Activated T-cell treated with anti-CD3 and anti-CD28 coated beads for 24 hours (primary cell): ENCODE measurements at regions not wholly inside any gene's neighbourhood (a gene's known extent, or its start where the extent isn't known, plus 50 kb on each side); places are given as distances from the start of the nearest gene placed in this dataset.

Source experiments
- DNase-seq: peaks from one replicate; pipeline ENCODE4 v3.0.0-alpha.2; 2020; ENCODE audit warnings: low read depth

DNA sequence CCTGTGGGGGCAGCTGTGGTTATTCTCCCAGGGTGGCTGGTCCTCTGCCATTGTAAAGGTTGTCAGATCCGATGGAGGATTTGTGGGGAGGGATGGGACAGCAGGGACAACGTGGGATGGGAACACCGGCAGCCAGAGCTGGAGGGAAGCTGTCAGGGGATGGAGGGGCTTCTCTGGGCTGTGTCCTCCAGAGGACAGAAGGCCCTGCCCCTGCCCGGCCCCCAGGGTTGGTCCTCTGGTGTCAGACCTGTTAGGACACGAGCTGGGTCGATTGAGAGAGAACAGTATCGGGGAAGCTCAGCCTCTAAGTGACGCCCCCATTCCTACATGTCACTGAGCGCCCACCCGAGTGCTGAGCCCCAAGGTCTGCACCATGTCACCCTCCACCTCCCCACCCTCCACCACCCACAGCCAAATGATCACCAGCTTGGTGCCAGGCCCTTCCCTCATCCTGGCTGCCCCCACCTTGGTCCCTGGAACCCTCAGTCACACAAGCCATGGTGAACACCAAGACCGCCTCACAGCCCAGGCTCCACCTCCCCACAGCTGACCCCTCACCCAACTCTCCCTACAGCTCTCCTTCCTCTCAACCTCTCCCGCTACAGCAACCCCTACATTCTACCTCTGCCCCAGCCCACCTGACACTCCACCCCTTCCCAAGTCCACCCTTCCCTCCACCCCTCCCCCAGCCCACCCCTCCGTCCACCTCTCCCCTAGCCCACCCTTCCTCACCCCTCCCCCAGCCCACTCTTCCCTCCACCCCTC lies 244.4 kb downstream of the MATN1 start:
- DNase-seq: no peak

DNA sequence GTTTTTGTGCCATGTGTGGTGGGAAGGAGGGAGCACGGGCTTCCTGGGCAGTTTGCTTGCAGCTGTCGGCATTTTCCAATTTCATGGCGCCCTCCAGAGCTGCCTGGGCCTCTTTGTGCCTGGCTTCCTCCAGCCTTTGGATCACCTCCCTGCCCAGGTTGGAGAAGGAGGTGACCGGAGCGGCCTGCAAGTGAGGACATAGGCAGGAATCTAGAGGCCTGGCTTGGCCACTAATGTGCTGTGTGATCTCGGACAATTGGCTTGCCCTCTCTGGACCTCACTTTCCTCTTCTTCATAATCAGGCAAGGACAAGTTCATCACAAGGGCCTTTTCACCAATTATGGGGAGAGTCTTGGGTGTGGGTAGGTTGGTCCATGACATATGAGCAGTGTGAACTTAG lies 245.1 kb downstream of the MATN1 start:
- DNase-seq: no peak

DNA sequence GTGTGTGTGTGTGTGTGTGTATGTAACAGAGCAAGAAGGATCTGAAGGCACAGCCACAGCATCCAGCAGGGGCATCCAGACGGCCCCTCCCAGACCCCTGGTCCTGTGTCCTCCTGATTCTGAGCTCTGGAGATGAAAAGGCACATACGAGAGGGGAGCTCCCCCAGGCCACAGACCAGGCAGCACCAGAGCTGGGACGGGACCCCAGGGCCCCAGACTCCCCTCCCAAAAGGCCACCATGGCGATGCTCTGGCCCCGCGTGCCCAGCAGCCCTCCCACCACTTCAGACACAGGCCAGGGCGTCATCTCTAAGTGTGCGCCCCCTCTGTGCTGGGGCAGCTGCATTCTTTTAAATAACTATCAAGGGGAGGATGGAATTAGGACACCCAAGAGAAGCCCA lies 245.8 kb downstream of the MATN1 start:
- DNase-seq: no peak

DNA sequence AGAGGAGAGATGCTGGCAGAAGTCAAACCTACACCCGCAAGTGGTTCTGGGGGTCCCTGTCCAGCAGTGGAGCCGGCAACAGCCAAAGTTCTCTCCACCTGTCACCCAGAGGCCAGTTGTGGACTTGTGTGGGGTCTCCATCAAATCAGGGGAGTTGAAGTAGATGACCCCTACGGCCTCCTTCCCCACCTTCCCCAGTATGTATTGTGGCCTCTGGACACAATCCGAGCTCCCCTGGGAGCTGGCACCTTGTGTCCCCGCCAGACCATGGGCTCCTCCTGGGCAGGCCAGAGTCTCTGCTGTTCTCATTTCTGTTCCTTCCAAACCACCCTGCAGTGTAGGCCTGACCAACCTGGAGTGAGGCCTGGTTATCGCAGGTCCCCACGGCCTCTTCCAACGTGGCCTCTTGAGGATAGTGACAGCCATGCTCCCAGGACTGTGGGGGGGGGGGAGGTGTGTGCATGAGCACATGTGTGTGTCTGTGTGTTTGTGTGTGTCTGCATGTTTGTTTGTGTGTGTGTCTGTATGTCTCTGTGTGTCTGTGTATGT lies 246.4 kb downstream of the MATN1 start:
- DNase-seq: no peak

DNA sequence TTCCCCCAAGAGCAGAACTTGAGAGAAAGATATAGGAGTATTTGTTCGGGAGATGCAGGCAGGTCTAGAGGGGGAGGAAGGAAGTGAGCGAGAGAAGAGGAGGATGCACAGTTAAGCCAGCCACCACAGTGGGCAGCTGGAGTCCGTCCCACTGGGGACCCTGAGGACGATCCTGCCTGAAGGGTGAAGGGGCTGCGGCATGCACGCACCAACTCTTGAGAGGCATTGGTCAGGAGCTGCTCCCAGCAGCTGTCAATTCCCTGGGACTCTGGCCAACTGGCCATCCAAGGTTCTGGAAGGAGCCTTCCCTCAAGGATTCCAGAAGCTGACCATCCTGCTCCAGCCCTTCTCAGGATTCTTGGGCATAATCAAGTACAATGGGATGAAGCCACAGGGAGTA lies 246.9 kb downstream of the MATN1 start:
- DNase-seq: no peak

DNA sequence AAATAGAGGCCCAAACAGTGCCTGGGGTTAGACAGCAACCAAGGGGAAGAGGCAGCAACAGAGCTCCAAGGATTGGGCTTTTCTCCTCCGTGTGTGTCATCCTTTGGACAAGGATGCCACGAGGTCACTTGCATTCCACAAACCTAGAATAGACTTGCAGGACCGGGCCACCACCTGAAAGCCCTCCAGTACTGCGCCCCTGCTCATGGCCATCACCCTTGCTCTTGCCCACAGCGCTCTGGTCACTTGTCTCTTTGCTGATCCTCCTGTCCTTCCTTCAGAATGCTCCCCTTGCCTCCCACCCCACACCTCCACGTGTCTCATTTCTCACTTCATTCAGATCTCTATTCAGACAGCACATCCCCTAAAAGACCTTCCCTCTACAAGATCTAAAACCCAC lies 247.4 kb downstream of the MATN1 start:
- DNase-seq: no peak

DNA sequence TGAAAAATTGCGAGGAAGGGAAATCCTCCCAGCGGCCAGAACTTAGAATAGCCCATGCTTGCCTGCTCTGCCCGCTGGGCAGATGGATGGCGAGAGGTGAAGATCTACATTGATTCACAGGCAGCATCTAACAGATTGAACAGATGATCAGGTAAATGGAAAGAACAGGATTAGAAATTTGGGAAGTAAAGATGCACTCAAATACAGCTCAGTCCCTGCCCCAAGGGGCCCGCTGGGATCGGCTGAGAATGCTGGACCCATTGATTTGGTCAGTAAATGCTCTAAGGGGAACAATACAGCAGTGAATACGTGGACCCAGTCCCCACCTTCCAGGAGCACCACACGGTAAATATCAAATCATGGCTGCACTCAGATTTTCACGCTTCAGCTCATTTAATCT lies 248.2 kb downstream of the MATN1 start:
- DNase-seq: no peak

DNA sequence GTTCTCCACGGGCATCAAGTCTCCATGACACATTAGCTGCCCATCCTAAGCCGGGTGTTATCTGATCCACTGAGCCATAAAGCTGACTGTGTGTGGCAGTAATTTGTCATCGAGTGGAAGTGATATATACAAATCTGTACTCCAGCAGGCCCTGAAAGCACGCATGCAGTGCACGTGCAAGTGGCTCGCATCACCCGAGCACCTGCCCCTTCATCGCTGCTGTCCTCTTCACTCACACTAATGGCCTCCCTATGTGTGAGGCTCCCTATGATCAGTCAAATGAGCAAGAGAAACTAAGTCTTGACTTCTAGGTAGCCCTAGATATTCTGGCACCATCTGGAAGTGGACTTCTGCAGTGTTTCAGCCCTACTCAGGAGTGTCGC lies 248.6 kb downstream of the MATN1 start:
- no peak for DNase-seq

DNA sequence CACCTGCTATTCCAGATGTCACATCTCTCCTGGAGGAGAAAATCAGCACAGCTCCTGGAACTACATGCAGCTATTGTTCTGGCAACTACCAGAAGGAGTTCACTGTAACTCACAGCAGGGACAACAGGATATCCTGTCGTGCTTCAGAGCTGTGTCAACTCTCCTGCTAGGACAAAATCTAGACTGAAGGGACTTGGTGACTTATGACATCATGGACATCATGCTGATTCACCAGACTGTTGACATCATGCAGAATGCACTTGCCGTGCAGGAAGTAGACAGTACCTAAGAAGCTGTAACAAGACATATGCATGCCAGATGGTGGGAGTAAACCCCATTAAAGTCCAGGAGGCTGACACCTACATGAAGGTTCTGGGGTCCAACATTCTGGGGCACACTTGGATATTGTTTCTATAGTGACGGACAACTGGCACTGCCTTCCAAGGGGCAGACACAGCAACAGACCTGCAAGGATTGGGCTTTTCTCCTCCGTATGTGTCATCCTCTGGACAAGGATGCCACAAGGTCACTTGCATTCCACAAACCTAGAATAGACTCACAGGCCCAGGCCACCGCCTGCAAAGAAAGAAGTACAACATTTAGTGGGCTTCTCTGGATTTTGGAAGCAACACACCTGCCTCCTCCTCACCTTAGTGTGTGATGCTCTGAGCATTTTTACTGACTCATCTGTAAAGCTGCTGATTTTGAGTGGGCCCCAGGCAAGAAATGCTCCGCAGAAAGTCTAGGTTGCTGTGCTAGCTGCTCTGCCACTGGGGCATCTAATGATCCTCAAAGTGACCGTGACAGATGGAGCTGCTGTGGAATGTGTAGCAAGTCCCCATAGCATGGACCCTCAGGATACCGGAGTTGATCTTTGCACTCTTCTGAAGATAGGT lies 249.2 kb downstream of the MATN1 start:
- DNase-seq: no peak

DNA sequence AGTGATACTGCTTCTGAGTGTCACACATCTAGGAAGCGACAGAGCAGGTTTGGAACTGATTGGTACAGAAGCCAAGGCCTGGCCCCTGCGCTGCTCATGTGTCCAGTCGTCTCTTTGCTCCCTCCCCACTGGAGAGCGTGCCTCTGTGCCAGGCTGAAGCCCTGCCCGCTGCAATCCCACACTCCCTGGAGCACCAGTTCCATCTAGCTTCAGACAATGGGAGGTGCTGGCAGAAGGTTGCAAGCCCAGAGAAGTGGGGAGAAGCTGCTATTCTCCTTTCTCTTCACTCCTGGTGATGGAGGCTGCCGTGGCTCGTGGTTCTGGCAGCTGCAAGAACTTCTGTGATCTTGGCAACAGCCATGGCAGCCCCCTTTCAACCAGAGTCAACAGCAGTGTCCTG lies 250.9 kb downstream of the MATN1 start:
- no peak for DNase-seq

DNA sequence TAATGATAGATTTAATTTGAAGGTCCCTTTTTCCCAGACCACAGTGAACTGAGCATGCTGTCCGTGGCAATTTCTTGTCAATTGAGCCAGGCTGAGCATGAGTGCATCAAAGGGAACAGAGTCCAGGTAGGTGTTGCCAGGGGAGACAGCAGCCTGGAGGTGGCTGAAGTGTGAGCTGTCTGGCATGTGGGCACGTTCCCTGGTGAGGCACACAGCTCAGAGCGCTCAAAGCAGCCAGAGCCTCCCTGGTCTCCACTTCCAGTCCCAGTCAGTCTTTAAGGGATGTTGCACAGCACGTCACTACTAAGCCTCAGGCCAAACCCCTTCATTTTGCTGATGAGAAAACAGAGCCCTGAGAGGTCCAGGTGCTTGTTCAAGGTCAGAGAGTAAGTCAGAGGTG lies 251.4 kb downstream of the MATN1 start:
- no peak for DNase-seq

DNA sequence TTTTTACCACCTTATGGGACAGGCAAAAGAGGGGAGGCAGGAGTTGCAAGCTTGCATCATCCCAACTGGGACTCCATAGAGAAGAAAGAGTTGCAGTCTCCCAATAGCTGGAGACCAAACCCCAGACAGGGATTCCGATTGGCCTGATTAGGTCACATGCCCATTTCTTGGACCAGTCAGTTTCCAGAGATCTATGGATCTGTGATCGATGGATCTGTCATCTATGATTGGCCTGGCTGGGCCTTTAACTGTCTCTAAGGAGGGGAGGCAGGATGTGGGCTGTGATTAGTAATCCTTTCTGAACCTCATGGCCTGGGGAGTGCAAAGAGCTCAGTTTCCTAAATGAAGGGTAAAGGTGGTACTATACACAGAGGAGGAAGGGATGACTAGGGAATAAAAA lies 252.1 kb downstream of the MATN1 start:
- no peak for DNase-seq

DNA sequence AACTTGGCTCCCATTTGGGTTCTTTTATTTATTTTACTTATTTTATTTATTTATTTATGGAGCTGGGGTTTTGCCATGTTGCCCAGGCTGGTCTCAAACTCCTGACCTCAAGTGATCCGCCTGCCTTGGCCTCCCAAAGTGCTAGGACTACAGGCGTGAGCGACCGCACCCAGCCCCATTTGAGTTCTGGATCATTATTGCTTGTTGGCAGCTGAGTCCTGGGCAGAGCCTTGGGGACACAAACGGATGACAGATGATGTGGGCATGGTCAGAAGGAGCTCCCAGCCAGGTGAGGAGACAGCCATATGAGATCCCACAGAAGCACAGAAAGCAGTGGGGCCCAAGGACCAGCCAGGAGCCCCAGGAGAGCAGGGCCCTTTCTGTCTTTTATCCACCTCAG lies 254.0 kb downstream of the MATN1 start:
- DNase-seq: no peak

DNA sequence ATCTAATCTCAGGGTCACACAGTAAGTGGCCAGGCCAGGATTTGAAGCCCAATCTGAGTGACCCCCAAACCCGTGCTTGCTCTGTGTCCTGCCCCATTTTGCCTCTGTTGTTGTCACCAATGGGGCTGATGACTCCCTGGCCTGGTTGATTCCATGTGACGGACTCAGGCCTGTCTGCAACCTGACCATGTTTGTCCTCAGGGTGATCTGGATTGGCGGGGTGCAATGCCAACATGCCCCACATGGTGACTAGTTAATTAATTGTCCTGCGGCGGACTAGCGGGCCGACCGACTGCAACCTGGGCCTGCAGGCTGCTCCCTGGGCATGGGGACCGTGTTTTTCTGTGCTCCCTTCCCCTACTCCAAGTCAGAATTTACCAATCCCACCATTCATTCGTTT lies 256.3 kb downstream of the MATN1 start:
- DNase-seq: no peak

DNA sequence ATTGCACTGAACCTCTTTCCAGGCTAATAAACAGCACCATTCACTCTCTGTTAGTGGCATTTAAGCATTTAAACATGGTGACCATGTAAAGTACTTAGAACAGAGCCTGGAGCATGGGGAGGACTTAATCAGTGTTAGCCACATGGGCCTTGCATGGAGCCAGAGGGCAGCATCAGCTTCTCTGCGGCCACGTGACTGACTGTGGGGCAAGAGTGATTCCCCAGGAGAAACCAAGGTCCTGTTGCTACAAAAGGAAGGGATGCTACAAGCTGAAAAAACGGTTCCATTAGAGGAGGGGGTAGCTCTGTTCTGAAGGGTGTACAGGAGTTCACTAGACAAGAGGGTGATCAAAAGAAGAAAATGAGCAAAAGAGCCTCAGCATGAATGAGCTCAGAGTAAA lies 256.8 kb downstream of the MATN1 start:
- no peak for DNase-seq

DNA sequence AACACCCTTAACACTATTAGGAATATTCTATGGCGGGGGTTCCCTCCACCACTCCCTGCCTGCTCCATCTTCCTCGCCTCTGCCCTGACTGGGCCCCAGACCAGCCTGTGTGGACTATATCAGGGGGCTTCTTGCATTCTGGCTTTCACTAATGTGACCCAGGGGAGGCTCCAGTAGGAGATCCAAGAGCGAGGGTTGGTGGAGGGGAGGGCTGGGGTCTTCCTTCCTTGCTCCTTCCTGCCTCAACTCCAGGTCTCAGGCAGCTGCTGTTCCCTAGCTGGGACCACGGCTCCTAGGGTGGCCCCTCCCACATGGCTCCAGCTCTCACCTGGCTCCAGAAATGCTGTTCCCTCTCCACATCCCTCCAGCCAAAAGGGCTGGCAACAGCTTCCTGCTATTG lies 257.4 kb downstream of the MATN1 start:
- no peak for DNase-seq

DNA sequence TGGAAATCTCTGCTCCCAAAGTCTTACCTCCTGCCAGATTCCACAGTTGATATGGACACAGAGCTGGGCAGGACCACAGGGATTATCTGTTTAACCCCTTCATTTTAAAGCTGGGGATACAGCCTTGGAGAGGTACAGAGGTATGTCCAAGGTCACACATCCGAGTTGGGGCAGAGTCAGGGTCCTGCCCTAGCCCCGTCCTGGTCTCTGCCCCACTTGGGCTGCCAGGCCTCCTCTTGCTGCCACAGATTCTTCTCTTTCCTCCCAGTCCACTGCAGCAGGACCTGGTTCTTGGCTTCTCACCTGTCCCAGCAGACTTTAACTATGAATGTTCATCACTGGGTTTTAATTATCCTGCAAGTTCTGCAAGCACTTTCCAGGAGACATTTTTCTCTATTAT lies 258.3 kb downstream of the MATN1 start:
- no peak for DNase-seq

DNA sequence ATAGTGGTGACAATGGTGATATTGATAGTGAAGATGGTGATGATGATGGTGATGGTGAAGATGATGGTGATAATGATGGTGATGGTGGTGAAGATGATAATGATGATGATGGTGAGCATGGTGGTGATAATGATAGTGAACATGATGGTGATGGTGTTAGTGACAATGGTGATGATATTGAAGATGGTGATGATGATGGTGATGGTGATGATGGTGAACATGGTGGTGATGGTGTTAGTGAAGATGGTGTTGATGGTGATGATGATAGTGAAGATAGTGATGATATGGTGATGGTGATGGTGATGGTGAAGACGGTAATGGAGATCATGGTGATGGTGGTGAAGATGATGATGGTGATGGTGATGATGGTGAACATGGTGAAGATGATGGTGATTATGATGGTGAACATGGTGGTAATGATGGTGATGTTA lies 259.2 kb downstream of the MATN1 start:
- DNase-seq: no peak

DNA sequence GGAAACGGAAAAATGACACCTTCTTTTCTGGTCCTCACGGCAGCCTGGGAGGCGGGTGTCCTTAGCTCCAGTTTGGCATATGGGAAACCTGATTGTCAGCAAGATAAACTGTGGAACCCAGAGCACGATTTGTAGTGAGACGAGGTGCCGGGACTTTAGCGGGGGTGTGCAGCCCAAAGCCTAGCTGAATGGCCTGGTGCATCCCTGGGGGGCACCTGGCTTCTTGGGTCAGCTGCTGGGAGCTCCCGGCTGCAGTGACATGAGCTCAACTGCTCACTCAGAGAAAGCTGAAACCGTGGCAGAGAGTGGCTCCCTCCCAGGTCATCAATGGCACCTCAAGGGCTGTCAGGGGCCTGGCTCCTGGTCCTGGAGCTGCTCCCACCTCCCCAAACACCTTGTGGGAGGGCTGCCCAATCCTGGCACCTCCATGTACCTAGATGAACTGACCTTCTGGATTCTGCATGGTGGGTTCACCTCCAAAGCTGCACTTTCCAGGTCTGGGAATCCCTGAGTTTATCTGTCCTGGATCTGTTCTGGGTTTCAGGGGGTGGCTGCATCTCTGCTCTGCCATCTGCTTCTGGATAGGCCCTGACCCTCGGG lies 260.5 kb downstream of the MATN1 start:
- DNase-seq: no peak

DNA sequence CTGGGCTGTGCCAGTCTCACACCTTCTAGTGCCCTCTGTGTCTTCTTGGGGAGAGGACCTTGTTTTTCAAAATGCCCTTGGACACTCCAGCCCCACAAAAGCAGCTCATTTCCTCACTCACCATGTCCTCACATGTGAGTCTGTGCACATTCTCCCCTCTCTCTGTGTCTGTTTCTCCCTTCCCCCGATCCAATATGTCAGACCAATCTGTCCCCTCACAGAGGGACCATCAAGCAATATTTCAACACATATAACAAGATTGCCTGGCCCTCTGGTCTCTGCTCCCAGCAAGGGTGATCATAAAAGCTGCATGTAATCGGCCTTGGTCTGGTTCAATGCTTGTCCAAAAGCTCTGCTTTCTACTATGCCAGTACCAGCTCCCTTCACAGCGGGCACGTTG lies 261.2 kb downstream of the MATN1 start:
- DNase-seq: no peak

DNA sequence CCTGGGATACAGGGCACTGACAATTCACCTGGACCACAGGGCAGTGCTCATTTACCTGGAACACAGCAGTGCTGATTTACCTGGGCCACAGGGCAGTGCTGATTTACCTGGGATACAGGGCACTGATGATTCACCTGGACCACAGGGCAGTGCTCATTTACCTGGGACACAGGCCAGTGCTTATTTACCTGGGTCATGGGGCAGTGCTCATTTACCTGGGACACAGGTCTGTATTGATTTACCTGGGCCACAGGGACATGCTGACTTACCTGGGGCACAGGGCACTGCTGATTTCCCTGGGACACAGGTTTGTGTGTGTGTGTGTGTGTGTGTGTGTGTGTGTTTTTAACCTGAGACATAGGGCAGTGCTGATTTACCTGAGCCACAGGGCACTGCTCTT lies 261.7 kb downstream of the MATN1 start:
- no peak for DNase-seq

DNA sequence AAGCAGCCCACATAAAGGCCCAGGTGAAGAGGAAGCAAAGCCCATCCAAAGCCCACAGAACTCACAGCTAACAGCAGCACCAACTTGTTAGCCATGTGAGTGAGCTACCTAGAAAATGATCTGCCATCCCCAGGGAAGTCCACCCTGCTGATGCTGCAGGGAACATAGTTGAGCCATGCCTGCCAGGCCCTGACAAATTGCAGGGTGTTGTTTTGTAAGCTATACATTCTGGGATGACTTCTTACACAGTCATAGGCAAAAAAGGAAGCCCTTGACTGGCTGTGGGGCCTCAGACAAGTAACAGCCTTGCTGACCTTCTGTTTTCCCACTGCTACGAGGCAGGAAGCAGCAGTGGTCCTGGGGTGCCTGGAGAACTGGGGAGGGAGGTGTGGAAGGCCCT lies 262.7 kb downstream of the MATN1 start:
- DNase-seq: no peak
